HG03432 (cell line): ENCODE measurements at regions not wholly inside any gene's neighbourhood (a gene's known extent, or its start where the extent isn't known, plus 50 kb on each side); places are given as distances from the start of the nearest gene placed in this dataset.
"Not testable (repeated sequence)": the region's sequence is repeated elsewhere in the genome, so short reads cannot be mapped to it uniquely, and the experiment has no call there.

Experiments used
- ATAC-seq: cut with Tn5 transposase; IDR thresholded peaks from one replicate; pipeline ENCODE4 v1.9.1; 2021; ENCODE audit warnings: mild to moderate bottlenecking, moderate library complexity; ENCODE audit not compliant: unreplicated experiment

DNA sequence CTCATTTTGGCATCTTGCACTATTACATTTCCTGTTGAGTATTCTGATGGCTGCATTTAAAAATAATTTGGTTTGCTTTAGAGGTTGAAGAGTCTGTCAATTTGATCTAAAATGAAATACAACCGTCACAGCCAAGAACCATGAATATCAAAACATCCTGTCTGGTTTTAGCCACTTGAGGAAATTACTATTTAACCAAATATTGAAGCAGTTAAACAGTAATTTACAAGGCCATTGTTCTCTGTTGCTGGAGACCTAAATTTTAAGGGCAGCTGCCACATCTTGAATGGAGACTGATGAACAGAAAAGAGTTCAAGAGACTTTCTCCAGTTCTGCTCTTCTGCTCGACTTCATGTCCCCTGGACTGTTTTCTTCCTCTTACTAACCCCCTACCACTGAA lies 549.4 kb downstream of the LRRC70 start:
- ATAC-seq = no peak

DNA sequence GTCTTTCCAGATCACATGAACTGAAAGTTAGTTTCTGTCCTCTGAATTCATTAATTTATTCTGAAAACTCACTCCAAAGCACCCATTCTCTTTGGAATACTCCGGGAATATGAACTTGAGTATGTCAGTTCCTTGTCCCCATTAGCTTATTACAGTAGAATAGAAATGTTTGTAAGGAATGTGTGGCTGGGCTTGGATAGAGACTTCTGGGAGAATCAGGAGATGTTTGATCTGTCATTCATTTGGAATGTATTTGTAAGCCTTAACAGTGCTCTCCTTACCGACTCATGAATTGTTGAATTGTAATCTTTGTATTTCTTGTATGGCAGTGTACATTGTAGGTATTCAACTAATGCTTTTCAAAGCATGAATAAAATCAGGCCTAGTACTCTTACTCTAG lies 548.4 kb downstream of the LRRC70 start:
- no peak for ATAC-seq

- ATAC-seq = peak; percentile 86
Measured at GRCh38 chr5:63125862-63126261, 547.2 kb downstream of the LRRC70 start.

GRCh38 chr5:63125392-63125791 lies 546.8 kb downstream of the LRRC70 start:
- no peak for ATAC-seq

- no peak for ATAC-seq
Measured at GRCh38 chr5:63124266-63124665, 545.6 kb downstream of the LRRC70 start.

DNA sequence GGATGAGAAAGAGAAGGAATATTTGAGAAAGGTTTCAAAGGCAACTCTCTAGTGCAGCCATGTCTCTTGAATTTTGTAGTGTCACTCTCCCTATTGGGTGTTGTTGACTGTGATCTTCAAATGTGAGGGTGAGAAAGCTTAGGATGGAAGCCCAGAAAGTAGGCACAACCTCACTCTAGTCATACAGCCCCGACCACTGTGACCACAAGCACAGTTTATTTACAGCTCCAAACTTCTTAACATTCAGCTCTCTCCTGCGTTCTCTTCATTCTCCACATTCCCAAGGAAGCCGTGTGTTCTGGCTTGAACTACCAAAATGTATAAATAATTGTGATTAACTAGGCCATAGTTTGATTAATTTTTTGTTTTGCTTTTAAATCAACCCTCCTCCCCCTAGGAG lies 542.9 kb downstream of the LRRC70 start:
- no peak for ATAC-seq

DNA sequence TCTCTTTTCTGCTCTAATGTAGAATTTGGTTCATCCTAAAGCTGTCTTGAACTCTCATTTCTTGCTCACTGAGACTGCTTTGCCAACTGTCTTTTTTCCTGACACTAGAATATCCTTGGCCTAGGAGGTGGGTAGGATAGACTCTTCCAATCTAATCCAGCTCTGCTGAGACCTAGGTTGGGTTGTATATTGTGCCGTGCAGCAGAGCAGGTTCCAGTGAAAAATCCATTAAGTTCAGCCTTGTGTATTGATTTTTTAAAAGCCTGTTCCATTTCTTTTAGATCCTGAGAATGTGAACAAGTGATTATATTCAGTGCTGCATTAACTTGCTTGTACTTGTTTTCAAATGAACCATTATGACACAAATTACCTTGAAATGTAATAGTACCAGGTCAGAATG lies 539.6 kb downstream of the LRRC70 start:
- ATAC-seq = no peak

- ATAC-seq = no peak
Measured at GRCh38 chr5:63111891-63112290, 533.3 kb downstream of the LRRC70 start.

DNA sequence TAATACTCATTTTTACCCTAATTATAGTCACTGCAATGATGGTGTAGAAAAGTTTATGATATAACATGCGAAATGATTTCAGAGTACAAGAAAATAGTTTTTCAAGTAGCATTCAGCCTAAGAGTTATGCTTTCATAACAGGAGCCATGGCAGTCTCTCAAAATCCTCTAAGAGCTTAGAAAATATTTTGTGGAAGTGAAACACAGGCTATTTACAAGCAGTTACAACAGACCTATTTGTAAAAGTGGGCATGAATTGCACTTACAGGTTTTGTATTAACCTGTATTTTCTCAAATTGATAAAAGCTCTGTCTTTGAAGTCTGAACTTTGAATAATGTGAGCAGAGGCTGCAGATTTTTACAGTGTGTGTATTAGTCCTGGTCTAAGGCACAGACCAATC lies 523.3 kb downstream of the LRRC70 start:
- no peak for ATAC-seq

- no peak for ATAC-seq
Measured at GRCh38 chr5:63097286-63097685, 518.7 kb downstream of the LRRC70 start.

GRCh38 chr5:63094730-63095129 lies 516.1 kb downstream of the LRRC70 start:
- no peak for ATAC-seq

DNA sequence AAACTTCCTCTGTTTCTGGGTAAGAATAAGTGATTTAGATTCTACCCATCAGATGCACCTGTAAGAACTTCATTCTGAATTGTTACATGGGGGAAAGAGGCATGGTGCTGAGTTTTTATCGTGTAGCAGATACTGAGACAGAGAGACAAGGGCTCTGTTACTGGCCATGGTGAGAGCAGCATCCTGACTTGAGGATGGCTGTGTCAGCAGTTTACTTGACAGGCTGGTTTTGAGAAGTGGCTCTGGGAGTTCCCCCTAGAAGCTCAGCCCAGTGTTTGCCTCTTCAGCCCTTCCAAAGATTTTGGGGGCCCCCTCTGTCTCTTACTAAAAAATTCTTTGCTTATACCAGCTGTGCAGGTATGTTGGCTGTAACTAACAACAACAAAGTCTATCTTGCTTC lies 510.5 kb downstream of the LRRC70 start:
- ATAC-seq = no peak

GRCh38 chr5:63085561-63085960 lies 506.9 kb downstream of the LRRC70 start:
- ATAC-seq = no peak

- not testable (repeated sequence) for ATAC-seq
Measured at GRCh38 chr5:63083689-63084088, 505.1 kb downstream of the LRRC70 start.

DNA sequence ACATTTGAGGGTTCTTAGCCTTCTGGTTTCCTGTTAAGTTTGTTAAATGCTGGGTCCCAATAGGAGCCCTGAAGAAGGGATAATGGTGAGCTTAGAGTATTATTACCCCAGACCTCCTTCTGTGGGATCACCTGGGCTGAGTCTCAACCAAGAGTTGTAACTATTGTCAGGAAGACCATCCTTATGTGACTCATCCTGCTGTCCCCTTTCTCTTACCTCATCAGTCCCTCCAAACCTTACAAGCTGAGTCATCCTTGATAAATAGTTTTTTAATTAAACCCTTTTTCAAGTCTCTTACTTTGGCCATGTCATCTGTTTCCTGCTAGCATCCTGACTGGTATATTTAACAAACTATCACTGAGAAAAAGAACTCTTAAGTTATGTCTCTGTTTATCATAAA lies 502.8 kb downstream of the LRRC70 start:
- no peak for ATAC-seq

DNA sequence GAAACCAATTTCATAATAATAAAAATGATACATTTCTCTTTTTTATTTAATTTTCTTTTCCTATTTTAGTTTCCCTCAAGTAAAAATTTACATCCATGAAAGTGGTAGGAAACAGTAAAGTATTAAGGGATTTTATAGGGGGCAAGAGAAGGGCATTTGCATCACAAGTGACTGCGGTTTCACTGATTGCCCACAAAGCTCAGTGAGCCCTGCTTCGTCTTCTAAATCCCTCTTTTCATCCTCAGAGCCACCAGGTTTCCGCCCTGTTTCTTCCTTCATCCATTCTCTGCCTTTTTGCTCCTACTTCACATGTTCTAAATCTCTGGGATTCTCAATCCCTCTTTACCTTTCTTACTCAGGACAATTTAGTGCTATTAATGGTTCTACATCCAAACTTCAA lies 491.4 kb downstream of the LRRC70 start:
- ATAC-seq = no peak

DNA sequence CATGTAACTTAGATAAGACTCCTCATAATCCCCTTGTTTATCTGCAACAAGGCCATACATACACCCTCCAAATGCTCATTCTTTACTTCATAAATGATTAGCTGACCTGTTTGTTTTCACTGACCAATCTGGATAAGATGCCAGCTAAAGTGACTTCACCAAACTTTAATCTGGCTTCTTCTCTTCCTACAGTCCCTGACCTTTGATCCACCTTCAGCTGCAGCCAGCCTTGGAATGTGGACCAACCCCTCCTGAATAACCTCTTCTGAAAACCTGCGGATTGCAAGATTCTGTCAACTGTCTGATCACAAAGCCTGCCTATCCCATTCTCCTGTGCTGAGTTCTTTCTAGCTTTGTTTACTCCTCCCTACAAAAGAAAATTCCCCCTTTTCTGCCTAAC lies 476.8 kb downstream of the LRRC70 start:
- no peak for ATAC-seq

DNA sequence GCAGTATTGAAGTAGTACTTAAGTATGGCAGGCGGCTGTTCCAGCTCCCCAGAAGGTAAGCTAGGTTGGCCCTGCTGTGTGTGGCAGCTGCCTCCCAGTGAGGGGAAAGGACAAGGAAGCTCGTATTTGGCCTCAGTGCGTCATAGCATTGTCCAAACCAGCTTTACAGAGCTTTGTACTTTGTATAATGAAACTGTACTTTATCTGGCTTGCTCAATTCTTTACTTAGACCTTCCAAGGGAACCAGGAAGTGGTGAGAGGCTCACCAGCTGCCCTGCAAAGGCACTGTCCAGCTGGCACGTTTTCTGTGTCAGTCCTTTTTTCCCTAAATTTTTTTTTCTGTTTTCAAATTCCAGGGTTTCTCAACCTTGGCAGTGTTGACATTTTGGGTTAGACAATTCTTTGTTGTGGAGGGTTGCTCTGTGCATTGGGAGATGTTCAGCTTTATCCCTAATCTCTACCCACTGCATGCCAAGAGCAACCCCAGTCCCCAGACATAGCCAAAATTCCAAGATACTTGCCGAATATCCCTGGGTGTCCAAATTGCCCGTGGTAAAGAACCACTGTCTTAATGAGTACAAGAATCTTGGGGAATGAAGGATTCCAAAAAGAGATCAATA lies 474.5 kb downstream of the LRRC70 start:
- ATAC-seq = no peak

GRCh38 chr5:63050916-63051315 lies 472.3 kb downstream of the LRRC70 start:
- ATAC-seq = no peak

GRCh38 chr5:63049935-63050334 lies 471.3 kb downstream of the LRRC70 start:
- ATAC-seq = no peak

GRCh38 chr5:63043792-63044191 lies 465.2 kb downstream of the LRRC70 start:
- no peak for ATAC-seq

DNA sequence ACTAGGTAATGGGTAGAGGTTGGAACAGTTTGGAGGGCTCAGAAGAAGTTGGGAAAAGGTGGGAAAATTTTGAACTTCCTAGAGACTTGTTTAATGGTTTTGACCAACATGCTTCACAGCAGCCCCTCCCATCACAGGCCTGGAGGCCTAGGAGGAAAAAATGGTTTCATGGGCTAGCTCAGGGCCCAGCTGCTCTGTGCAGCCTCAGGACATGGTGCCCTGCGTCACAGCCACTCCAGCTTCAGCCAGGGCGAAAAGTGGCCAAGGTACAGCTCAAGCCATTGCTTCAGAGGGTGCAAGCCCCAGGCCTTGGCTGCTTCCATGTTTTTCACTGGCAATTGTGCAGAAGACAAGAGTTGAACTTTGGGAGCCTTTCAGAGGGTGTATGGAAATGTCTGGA lies 453.7 kb downstream of the LRRC70 start:
- ATAC-seq = no peak

- ATAC-seq = no peak
Measured at GRCh38 chr5:63029891-63030290, 451.3 kb downstream of the LRRC70 start.
